ENCODE measurements at regions not wholly inside any gene's neighbourhood (a gene's known extent, or its start where the extent isn't known, plus 50 kb on each side); places are given as distances from the start of the nearest gene placed in this dataset.

GRCh38 chr21:32211306-32211705, 67.5 kb downstream of the MIS18A start:
- Histone ChIP-seq H3T11ph (ENCODE audit: low read length) (no peak overlapping the region), H3K56ac (ENCODE audit: insufficient read length, low read depth, low read length) (no peak overlapping the region), H4K8ac (replicated peaks; ENCODE audit: insufficient read length, low read depth, low read length) (no peak overlapping the region), H3K23ac (ENCODE audit: insufficient read length, low read depth, low read length) (no peak overlapping the region), H2BK20ac (ENCODE audit: low read depth, low read length, poor library complexity, severe bottlenecking) (no peak overlapping the region), H3K9me3 (ENCODE audit: control insufficient read depth, low read depth, low read length) (no peaks in the 10 kb centered on the region), H4K91ac (ENCODE audit: insufficient read length, low read depth, low read length) (no peak overlapping the region), H4K5ac (ENCODE audit: insufficient read length, low read depth, low read length) (no peak overlapping the region), H3K79me2 (ENCODE audit: insufficient read depth, low read length) (no peaks in the 10 kb centered on the region), H3K23me2 (ENCODE audit: insufficient read length, low read depth, low read length, poor library complexity, severe bottlenecking) (no peaks in the 10 kb centered on the region), H3K18ac (ENCODE audit: insufficient read length, low read depth, low read length) (no peak overlapping the region), H2BK5ac (ENCODE audit: insufficient read length, low read length) (no peak overlapping the region), H3K27ac (ENCODE audit: insufficient read length, low read depth, low read length) (no peak overlapping the region), H3K4ac (ENCODE audit: low read depth, low read length) (no peak overlapping the region), H3K27me3 (ENCODE audit: insufficient read depth, low read length) (no peaks in the 10 kb centered on the region), H3K9ac (ENCODE audit: extremely low read depth, insufficient read length, low read length) (no peak overlapping the region), H3K79me1 (ENCODE audit: insufficient read depth, low read depth, low read length, poor library complexity, severe bottlenecking) (no peaks in the 10 kb centered on the region), H2BK15ac (ENCODE audit: low read depth, low read length) (no peak overlapping the region), H2BK120ac (ENCODE audit: low read depth, low read length, poor library complexity, severe bottlenecking) (no peak overlapping the region), H4K20me1 (ENCODE audit: control insufficient read depth, insufficient read depth, insufficient read length) (no peaks in the 10 kb centered on the region), H2AFZ (ENCODE audit: low read length) (no peak overlapping the region), H3K4me2 (ENCODE audit: insufficient read depth, insufficient read length, low read length) (no peak overlapping the region), H3K4me1 (ENCODE audit: insufficient read depth, low read length) (no peaks in the 10 kb centered on the region), H2BK12ac (ENCODE audit: insufficient read length, low read depth, low read length) (no peak overlapping the region), H2AK5ac (ENCODE audit: insufficient read length, low read length) (no peak overlapping the region), H3K14ac (ENCODE audit: insufficient read depth, low read length) (no peak overlapping the region)
- WGBS (ENCODE audit: extremely low coverage, insufficient read length, low lambda C conversion rate) = no CpG with 5 or more reads among the region's 3 CpGs
- H3K4me3 Mint-ChIP-seq = no peak overlapping the region
- DNase-seq = no peak
- TF ChIP-seq CTCF (conservative IDR thresholded peaks at IDR 0.05) = no peak
- no peak overlapping the region for H3K27ac Mint-ChIP-seq
- H3K9me3 Mint-ChIP-seq = peaks cover 2 to 5% of the 10 kb centered on the region in 2 experiments; a peak in 2 of 5 replicates
- no peaks in the 10 kb centered on the region for H3K36me3 Mint-ChIP-seq (ENCODE audit: insufficient read depth in 1 of 3, low read depth in 3 of 3)
- H3K4me1 Mint-ChIP-seq = peaks cover 3 to 7% of the 10 kb centered on the region in 2 experiments; a peak in 1 of 4 replicates
- no peaks in the 10 kb centered on the region for H3K27me3 Mint-ChIP-seq (ENCODE audit: low read depth)
